Thoracic aorta (tissue), 2 donors: ENCODE measurements at regions not wholly inside any gene's neighbourhood (a gene's known extent, or its start where the extent isn't known, plus 50 kb on each side); places are given as distances from the start of the nearest gene placed in this dataset.

Experiments
- ATAC-seq: fragments of 150-250 bp; one replicate; pipeline ENCODE4 v1.8.0; 2017; ENCODE audit warnings: low read depth; ENCODE audit not compliant: insufficient number of reproducible peaks, low FRiP score
- DNase-seq: peaks from one replicate; pipeline ENCODE4 v3.0.0-alpha.2; 2020; ENCODE audit warnings: low spot score
- H3K27ac ChIP-seq, 2 donors: fragments of 200-600 bp; sonication (generic); 1 replicate in 1 of 2; 2 replicates in 1 of 2; pipeline ENCODE4 v1.5.1; 2016; ENCODE audit warnings: mild to moderate bottlenecking in 2 of 2, moderate library complexity in 2 of 2
- H3K27me3 ChIP-seq: fragments of 200-600 bp; sonication (generic); replicated peaks from 2 replicates; pipeline ENCODE4 v1.6.0; 2016; ENCODE audit warnings: mild to moderate bottlenecking; ENCODE audit not compliant: insufficient read depth
- H3K36me3 ChIP-seq: fragments of 200-600 bp; sonication (generic); one replicate; pipeline ENCODE4 v1.5.1; 2016
- H3K4me1 ChIP-seq, 2 donors: fragments of 200-600 bp; sonication (generic); 1 replicate in 1 of 2; 2 replicates in 1 of 2; pipeline versions ENCODE4 v1.5.1 to v1.6.0; 2016; ENCODE audit warnings: low read depth in 2 of 2, mild to moderate bottlenecking in 1 of 2; ENCODE audit not compliant: control insufficient read depth in 1 of 2
- H3K4me3 ChIP-seq: fragments of 200-600 bp; sonication (generic); 2 replicates; pipeline ENCODE4 v1.5.1; 2016; ENCODE audit warnings: mild to moderate bottlenecking
- H3K9me3 ChIP-seq: fragments of 200-600 bp; sonication (generic); 2 replicates; pipeline ENCODE4 v1.5.1; 2016
- CTCF ChIP-seq: fragments of 200-600 bp; sonication (generic); IDR thresholded peaks from one replicate; pipeline ENCODE4 v1.5.1; 2019; ENCODE audit warnings: antibody characterized with exemption

GRCh38 chr1:60977661-60978060, 104.7 kb upstream of the NFIA start:
- TF ChIP-seq CTCF, result no peak
- ATAC-seq (no peak), DNase-seq (no peak)
- peaks cover 24 to 74% of the 10 kb centered on the region in 2 donors for H3K4me1 ChIP-seq
- H3K9me3 ChIP-seq, result no peaks in the 10 kb centered on the region
- H3K27ac ChIP-seq, result peak overlapping the region in 1 of 2 donors; percentile 94
- no peaks in the 10 kb centered on the region for H3K36me3 ChIP-seq
- no peaks in the 10 kb centered on the region for H3K27me3 ChIP-seq
- no peak overlapping the region for H3K4me3 ChIP-seq

GRCh38 chr1:60974524-60975372, 107.6 kb upstream of the NFIA start:
- no peaks in the 10 kb centered on the region for H3K27me3 ChIP-seq
- no peak for ATAC-seq
- H3K4me1 ChIP-seq, result peaks cover 37 to 80% of the 10 kb centered on the region in 2 donors
- no peak for TF ChIP-seq CTCF
- peak overlapping the region; percentile 64 to 83 for H3K27ac ChIP-seq
- no peak for DNase-seq
- no peak overlapping the region for H3K4me3 ChIP-seq
- H3K36me3 ChIP-seq, result no peaks in the 10 kb centered on the region
- no peaks in the 10 kb centered on the region for H3K9me3 ChIP-seq

- no peaks in the 10 kb centered on the region for H3K9me3 ChIP-seq
- H3K27me3 ChIP-seq, result no peaks in the 10 kb centered on the region
- ATAC-seq (no peak), DNase-seq (no peak)
- no peak for TF ChIP-seq CTCF
- no peak overlapping the region for H3K4me3 ChIP-seq
- peaks cover 39 to 77% of the 10 kb centered on the region in 2 donors for H3K4me1 ChIP-seq
- H3K27ac ChIP-seq, result peak overlapping the region; percentile 64 to 83
- H3K36me3 ChIP-seq, result no peaks in the 10 kb centered on the region
Observed at GRCh38 chr1:60973668-60974067, 108.7 kb upstream of the NFIA start.

GRCh38 chr1:60972841-60973364, 109.5 kb upstream of the NFIA start:
- peak overlapping the region; percentile 76 to 83 for H3K27ac ChIP-seq
- no peaks in the 10 kb centered on the region for H3K36me3 ChIP-seq
- no peaks in the 10 kb centered on the region for H3K9me3 ChIP-seq
- ATAC-seq (peak; percentile 64), DNase-seq (no peak)
- peaks cover 39 to 74% of the 10 kb centered on the region in 2 donors for H3K4me1 ChIP-seq
- no peak overlapping the region for H3K4me3 ChIP-seq
- TF ChIP-seq CTCF, result no peak
- H3K27me3 ChIP-seq, result no peaks in the 10 kb centered on the region

GRCh38 chr1:60971330-60971729, 111.0 kb upstream of the NFIA start:
- ATAC-seq (no peak), DNase-seq (no peak)
- H3K27me3 ChIP-seq, result no peaks in the 10 kb centered on the region
- peak overlapping the region; percentile 58 to 83 for H3K27ac ChIP-seq
- TF ChIP-seq CTCF, result no peak
- H3K4me1 ChIP-seq, result peaks cover 34 to 73% of the 10 kb centered on the region in 2 donors
- H3K9me3 ChIP-seq, result no peaks in the 10 kb centered on the region
- no peaks in the 10 kb centered on the region for H3K36me3 ChIP-seq
- no peak overlapping the region for H3K4me3 ChIP-seq
